ENCODE measurements at regions not wholly inside any gene's neighbourhood (a gene's known extent, or its start where the extent isn't known, plus 50 kb on each side); places are given as distances from the start of the nearest gene placed in this dataset.
A peak's percentile ranks its signal among the peaks of the same experiment; 100 is the strongest.
"Not testable (repeated sequence)": the region's sequence is repeated elsewhere in the genome, so short reads cannot be mapped to it uniquely, and the experiment has no call there.

DNA sequence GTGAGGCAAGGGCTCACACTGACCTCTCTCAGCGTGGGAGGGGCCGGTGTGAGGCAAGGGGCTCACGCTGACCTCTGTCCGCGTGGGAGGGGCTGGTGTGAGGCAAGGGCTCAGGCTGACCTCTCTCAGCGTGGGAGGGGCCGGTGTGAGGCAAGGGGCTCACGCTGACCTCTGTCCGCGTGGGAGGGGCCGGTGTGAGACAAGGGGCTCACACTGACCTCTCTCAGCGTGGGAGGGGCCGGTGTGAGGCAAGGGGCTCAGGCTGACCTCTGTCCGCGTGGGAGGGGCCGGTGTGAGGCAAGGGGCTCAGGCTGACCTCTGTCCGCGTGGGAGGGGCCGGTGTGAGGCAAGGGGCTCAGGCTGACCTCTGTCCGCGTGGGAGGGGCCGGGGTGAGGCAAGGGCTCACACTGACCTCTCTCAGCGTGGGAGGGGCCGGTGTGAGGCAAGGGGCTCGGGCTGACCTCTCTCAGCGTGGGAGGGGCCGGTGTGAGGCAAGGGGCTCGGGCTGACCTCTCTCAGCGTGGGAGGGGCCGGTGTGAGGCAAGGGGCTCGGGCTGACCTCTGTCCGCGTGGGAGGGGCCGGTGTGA lies 315.0 kb downstream of the OR4F29 start:
- not testable (repeated sequence) for DNase-seq, H3K36me3 ChIP-seq, H3K4me3 ChIP-seq, H3K9me3 ChIP-seq, H3K27me3 ChIP-seq

DNA sequence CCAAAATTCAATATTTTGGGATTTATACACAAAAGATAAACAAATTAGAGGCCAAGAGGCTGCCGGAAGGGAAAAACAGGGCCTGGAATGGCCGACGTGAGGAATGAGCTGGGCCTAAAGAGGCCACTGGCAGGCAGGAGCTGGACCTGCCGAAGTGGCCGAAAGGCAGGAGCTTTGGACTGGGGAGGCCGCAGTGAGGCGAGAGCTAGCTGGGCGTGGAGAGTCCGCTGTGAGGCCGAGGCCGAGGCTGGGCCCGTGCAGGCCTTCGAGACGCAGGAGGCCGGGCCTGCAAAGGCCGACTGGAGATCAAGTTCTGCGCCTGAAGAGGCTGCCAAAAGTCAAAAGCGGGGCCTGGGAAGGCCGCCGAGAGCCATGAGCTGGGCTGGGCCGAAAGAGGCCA lies 316.5 kb downstream of the OR4F29 start:
- H3K36me3 ChIP-seq, H3K27me3 ChIP-seq, DNase-seq, H3K9me3 ChIP-seq, H3K4me3 ChIP-seq: not testable (repeated sequence)

DNA sequence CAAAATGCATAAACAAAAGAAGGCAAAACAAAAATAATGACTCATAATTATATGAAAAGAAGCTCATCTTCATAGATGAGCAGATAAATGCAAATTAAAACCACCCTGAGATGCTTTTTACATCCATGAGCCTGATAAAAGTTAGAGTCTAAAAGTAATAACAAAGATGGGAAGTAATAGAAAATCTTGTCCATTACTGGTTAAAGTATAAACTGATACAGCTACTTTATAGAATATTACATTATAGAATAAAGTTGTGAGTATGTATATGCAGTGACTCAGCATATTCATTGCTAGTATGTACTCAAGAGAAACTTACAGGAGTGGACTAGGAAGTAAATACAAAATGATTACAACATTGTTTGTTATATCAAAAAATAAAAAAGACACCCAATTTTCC lies 333.0 kb downstream of the OR4F29 start:
- H3K36me3 ChIP-seq, DNase-seq, H3K27me3 ChIP-seq, H3K4me3 ChIP-seq, H3K9me3 ChIP-seq: not testable (repeated sequence)

- not testable (repeated sequence) for H3K27me3 ChIP-seq, H3K4me3 ChIP-seq, H3K36me3 ChIP-seq, H3K9me3 ChIP-seq, DNase-seq
Observed at GRCh38 chr1:115534-115933, 335.9 kb downstream of the OR4F29 start.

DNA sequence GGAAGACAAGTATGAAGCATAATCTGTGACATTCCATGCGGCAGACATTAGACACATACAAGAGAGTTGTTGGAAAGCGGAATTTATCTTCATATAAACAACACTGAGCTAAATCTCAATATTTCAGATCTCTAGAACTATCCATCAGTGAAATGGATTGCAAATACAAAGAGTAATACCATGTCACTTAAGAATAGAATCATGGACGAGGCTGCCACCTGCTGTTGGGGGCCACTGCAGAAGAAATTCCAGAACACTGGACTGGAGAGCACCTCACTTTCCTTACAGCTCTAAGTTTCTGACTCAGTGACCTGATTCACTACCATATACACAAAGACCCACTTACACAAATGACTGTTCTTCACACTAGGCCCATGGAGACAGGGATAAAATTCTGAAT lies 346.7 kb downstream of the OR4F29 start:
- H3K36me3 ChIP-seq, H3K4me3 ChIP-seq: not testable (repeated sequence)
- peak; percentile 9 for DNase-seq

DNA sequence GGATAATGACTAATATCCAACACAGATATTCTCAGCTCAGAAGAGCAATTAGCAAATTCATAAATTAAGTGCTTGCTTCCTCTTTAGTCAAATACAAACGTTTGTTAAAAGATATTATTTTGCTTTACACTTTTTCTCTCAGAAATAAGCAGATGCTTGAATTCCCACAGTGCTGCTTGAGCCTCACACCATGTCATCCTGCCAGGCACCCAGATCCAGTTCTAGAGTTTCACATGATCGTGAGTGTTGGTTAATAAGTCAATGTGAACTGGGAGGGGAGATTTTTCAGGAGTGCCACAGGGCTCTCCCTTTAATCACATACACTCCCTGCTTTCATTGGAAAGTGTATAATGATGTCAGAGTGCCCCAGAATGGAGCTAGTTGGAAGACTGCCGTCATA lies 352.0 kb downstream of the OR4F29 start:
- not testable (repeated sequence) for H3K36me3 ChIP-seq, H3K4me3 ChIP-seq, H3K27me3 ChIP-seq, DNase-seq, H3K9me3 ChIP-seq

More for the DNA sequence above, 346.7 kb downstream of the OR4F29 start:
- not testable (repeated sequence) for H3K27me3 ChIP-seq, H3K9me3 ChIP-seq

DNA sequence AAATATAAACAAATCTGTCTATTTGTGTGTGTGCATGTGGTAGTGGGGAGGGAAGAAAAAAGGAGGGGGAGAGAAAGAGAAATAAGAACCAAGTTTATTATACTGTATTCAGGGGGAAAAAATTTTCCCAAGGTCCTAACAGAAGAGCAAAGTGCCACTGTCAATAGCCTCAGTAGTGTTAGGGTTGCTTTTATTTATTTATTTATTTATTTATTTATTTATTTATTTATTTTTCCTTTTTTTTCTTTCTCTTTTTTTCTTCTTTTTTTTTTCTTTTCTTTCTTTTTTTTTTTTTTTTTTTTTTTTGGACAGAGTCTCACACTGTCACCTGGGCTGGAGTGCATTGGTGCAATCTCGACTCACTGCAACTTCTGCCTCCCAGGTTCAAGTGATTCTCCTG lies 352.7 kb downstream of the OR4F29 start:
- not testable (repeated sequence) for H3K27me3 ChIP-seq, H3K9me3 ChIP-seq, H3K36me3 ChIP-seq, H3K4me3 ChIP-seq, DNase-seq

GRCh38 chr1:91279-91678 lies 360.2 kb downstream of the OR4F29 start:
- not testable (repeated sequence) for H3K9me3 ChIP-seq, DNase-seq, H3K4me3 ChIP-seq, H3K27me3 ChIP-seq, H3K36me3 ChIP-seq

GRCh38 chr1:88110-88509 lies 363.4 kb downstream of the OR4F29 start:
- not testable (repeated sequence) for H3K9me3 ChIP-seq, DNase-seq, H3K36me3 ChIP-seq, H3K4me3 ChIP-seq, H3K27me3 ChIP-seq

GRCh38 chr1:79152-79551 lies 372.3 kb downstream of the OR4F29 start:
- H3K4me3 ChIP-seq, DNase-seq, H3K9me3 ChIP-seq, H3K27me3 ChIP-seq, H3K36me3 ChIP-seq: not testable (repeated sequence)

DNA sequence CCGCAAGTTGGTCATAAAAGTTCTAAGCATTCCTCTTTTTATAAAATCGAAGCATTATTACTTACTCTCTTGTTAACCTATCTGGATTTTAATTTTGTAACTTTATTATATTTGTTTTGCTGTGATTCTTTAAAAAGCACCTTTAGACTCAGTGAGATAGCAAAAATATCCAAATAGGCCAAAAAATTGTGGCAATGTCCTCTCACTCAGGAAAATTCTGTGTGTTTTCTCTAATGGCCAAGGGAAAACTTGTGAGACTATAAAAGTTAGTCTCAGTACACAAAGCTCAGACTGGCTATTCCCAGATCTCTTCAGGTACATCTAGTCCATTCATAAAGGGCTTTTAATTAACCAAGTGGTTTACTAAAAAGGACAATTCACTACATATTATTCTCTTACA lies 386.4 kb downstream of the OR4F29 start, which contains the start of gene OR4F5:
Gene OR4F5 (plus strand): TSS at position 301 of the 400 bp plus-strand sequence.
- not testable (repeated sequence) for H3K27me3 ChIP-seq, H3K4me3 ChIP-seq, DNase-seq

GRCh38 chr1:56014-56531 lies 395.4 kb downstream of the OR4F29 start:
- H3K4me3 ChIP-seq, H3K27me3 ChIP-seq: not testable (repeated sequence)

More for the DNA sequence above, 386.4 kb downstream of the OR4F29 start, which contains the start of gene OR4F5:
- not testable (repeated sequence) for H3K9me3 ChIP-seq, H3K36me3 ChIP-seq

GRCh38 chr1:53182-53581 lies 398.3 kb downstream of the OR4F29 start:
- H3K36me3 ChIP-seq, H3K4me3 ChIP-seq, DNase-seq, H3K27me3 ChIP-seq, H3K9me3 ChIP-seq: not testable (repeated sequence)

More at GRCh38 chr1:56014-56531, 395.4 kb downstream of the OR4F29 start:
- not testable (repeated sequence) for H3K9me3 ChIP-seq, DNase-seq, H3K36me3 ChIP-seq

- not testable (repeated sequence) for H3K9me3 ChIP-seq, H3K36me3 ChIP-seq, H3K4me3 ChIP-seq, DNase-seq, H3K27me3 ChIP-seq
Observed at GRCh38 chr1:41965-42466, 409.5 kb downstream of the OR4F29 start.

DNA sequence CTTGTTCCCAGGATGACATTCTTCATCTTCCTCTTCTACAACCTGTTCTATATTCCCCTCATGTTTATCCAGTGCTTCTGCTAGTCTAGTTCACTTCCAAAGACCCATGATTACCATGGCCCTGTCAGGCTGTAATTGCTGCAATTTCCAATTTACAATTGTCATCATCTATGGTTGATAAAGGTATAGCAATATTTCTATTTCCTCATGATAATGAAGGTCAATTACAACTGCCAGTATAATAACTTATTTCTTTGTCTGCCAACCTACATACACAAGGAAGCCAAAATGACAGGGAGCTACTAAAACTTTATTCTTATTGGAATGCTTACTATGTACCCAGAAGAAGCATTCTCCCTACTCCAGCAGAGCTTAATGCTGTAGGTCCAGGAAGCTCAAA lies 410.3 kb downstream of the OR4F29 start:
- H3K36me3 ChIP-seq: not testable (repeated sequence)

GRCh38 chr1:29183-29582 lies 422.3 kb downstream of the OR4F29 start:
- not testable (repeated sequence) for DNase-seq, H3K36me3 ChIP-seq, H3K27me3 ChIP-seq, H3K9me3 ChIP-seq, H3K4me3 ChIP-seq

More for the DNA sequence above, 410.3 kb downstream of the OR4F29 start:
- DNase-seq, H3K9me3 ChIP-seq, H3K4me3 ChIP-seq, H3K27me3 ChIP-seq: not testable (repeated sequence)

GRCh38 chr1:17298-17697 lies 434.2 kb downstream of the OR4F29 start:
- H3K9me3 ChIP-seq, H3K4me3 ChIP-seq, H3K36me3 ChIP-seq, DNase-seq, H3K27me3 ChIP-seq: not testable (repeated sequence)

DNA sequence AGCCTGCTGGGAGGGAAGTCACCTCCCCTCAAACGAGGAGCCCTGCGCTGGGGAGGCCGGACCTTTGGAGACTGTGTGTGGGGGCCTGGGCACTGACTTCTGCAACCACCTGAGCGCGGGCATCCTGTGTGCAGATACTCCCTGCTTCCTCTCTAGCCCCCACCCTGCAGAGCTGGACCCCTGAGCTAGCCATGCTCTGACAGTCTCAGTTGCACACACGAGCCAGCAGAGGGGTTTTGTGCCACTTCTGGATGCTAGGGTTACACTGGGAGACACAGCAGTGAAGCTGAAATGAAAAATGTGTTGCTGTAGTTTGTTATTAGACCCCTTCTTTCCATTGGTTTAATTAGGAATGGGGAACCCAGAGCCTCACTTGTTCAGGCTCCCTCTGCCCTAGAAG lies 435.5 kb downstream of the OR4F29 start:
- not testable (repeated sequence) for H3K36me3 ChIP-seq, DNase-seq, H3K4me3 ChIP-seq

More for the DNA sequence above, 435.5 kb downstream of the OR4F29 start:
- H3K9me3 ChIP-seq, H3K27me3 ChIP-seq: not testable (repeated sequence)
